HEK293 (cell line): ENCODE measurements at regions not wholly inside any gene's neighbourhood (a gene's known extent, or its start where the extent isn't known, plus 50 kb on each side); places are given as distances from the start of the nearest gene placed in this dataset.
A peak's percentile ranks its signal among the peaks of the same experiment; 100 is the strongest.

Source experiments
- BCL11A ChIP-seq: fragments of 450-650 bp; formaldehyde crosslinking; IDR thresholded peaks from 2 replicates; pipeline ENCODE4 v1.5.1; 2016; ENCODE audit warnings: low read depth, missing biosample characterization, missing genetic modification characterization
- ZNF157 ChIP-seq: fragments of 450-650 bp; formaldehyde crosslinking; IDR thresholded peaks from 2 replicates; pipeline ENCODE4 v1.5.1; 2016; ENCODE audit warnings: missing biosample characterization, missing genetic modification characterization
- TF ChIP-seq, protein P1 (sequence below): fragments of 450-650 bp; formaldehyde crosslinking; IDR thresholded peaks from 2 replicates; pipeline ENCODE4 v1.5.1; 2016; ENCODE audit warnings: missing biosample characterization, missing genetic modification characterization
- TF ChIP-seq, protein P2 (sequence below): fragments of 450-650 bp; formaldehyde crosslinking; IDR thresholded peaks from 2 replicates; pipeline ENCODE4 v1.5.1; 2016; ENCODE audit warnings: missing biosample characterization, missing genetic modification characterization, low read depth

DNA sequence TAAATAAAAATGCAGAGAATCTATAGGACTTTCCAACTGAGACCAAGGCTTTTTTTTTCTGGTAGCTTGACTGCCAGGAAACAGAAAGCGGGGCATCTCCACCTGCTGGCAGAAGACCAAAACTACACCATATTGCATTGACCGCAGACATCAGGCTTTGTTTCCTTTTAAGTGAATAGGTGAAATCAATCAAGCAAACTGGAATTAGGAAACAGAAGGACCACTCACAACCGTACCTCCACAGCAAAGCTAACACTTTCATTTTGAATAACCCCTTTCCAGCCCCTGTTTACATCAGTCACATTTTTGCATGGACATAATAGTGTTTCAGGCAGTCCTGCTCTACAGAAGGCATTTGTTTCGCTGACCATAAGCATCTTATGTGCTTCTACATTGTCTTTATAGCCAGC is 218.2 kb downstream of the IDS start:
- no peak for TF ChIP-seq BCL11A
- TF ChIP-seq, protein P1, sequence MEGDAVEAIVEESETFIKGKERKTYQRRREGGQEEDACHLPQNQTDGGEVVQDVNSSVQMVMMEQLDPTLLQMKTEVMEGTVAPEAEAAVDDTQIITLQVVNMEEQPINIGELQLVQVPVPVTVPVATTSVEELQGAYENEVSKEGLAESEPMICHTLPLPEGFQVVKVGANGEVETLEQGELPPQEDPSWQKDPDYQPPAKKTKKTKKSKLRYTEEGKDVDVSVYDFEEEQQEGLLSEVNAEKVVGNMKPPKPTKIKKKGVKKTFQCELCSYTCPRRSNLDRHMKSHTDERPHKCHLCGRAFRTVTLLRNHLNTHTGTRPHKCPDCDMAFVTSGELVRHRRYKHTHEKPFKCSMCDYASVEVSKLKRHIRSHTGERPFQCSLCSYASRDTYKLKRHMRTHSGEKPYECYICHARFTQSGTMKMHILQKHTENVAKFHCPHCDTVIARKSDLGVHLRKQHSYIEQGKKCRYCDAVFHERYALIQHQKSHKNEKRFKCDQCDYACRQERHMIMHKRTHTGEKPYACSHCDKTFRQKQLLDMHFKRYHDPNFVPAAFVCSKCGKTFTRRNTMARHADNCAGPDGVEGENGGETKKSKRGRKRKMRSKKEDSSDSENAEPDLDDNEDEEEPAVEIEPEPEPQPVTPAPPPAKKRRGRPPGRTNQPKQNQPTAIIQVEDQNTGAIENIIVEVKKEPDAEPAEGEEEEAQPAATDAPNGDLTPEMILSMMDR, result peak; percentile 51
- TF ChIP-seq ZNF157, result no peak
- TF ChIP-seq, protein P2, sequence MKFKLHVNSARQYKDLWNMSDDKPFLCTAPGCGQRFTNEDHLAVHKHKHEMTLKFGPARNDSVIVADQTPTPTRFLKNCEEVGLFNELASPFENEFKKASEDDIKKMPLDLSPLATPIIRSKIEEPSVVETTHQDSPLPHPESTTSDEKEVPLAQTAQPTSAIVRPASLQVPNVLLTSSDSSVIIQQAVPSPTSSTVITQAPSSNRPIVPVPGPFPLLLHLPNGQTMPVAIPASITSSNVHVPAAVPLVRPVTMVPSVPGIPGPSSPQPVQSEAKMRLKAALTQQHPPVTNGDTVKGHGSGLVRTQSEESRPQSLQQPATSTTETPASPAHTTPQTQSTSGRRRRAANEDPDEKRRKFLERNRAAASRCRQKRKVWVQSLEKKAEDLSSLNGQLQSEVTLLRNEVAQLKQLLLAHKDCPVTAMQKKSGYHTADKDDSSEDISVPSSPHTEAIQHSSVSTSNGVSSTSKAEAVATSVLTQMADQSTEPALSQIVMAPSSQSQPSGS (tag by site-specific recombination), result no peak
